HG03354 (cell line): ENCODE measurements at regions not wholly inside any gene's neighbourhood (a gene's known extent, or its start where the extent isn't known, plus 50 kb on each side); places are given as distances from the start of the nearest gene placed in this dataset.

Source experiments
- ATAC-seq: cut with Tn5 transposase; IDR thresholded peaks from one replicate; pipeline ENCODE4 v1.9.1; 2021; ENCODE audit warnings: mild to moderate bottlenecking; ENCODE audit not compliant: unreplicated experiment, poor library complexity, severe bottlenecking

GRCh38 chr12:130066742-130067141 is 95.5 kb upstream of the FZD10 start:
- no peak for ATAC-seq

GRCh38 chr12:130068741-130069140 is 93.5 kb upstream of the FZD10 start:
- ATAC-seq, result no peak

GRCh38 chr12:130070126-130070611 is 92.1 kb upstream of the FZD10 start:
- no peak for ATAC-seq

GRCh38 chr12:130073721-130074120 is 88.5 kb upstream of the FZD10 start:
- no peak for ATAC-seq

GRCh38 chr12:130074661-130075406 is 87.4 kb upstream of the FZD10 start:
- ATAC-seq, result no peak

GRCh38 chr12:130075497-130076076 is 86.7 kb upstream of the FZD10 start:
- no peak for ATAC-seq

- ATAC-seq, result no peak
Observed at GRCh38 chr12:130076126-130076525, 86.1 kb upstream of the FZD10 start.

GRCh38 chr12:130076752-130077151 is 85.5 kb upstream of the FZD10 start:
- ATAC-seq, result no peak

GRCh38 chr12:130078852-130079251 is 83.4 kb upstream of the FZD10 start:
- ATAC-seq, result no peak

GRCh38 chr12:130079279-130079678 is 83.0 kb upstream of the FZD10 start:
- ATAC-seq, result no peak

GRCh38 chr12:130080205-130080604 is 82.1 kb upstream of the FZD10 start:
- no peak for ATAC-seq

GRCh38 chr12:130081117-130081805 is 81.0 kb upstream of the FZD10 start:
- ATAC-seq, result no peak

- no peak for ATAC-seq
Observed at GRCh38 chr12:130083002-130083401, 79.3 kb upstream of the FZD10 start.

- no peak for ATAC-seq
Observed at GRCh38 chr12:130083734-130084133, 78.5 kb upstream of the FZD10 start.

- no peak for ATAC-seq
Observed at GRCh38 chr12:130084359-130084758, 77.9 kb upstream of the FZD10 start.

- no peak for ATAC-seq
Observed at GRCh38 chr12:130086248-130086647, 76.0 kb upstream of the FZD10 start.

GRCh38 chr12:130086797-130087196 is 75.5 kb upstream of the FZD10 start:
- ATAC-seq, result no peak

GRCh38 chr12:130087222-130087621 is 75.0 kb upstream of the FZD10 start:
- ATAC-seq, result no peak

- ATAC-seq, result no peak
Observed at GRCh38 chr12:130088504-130088903, 73.8 kb upstream of the FZD10 start.

GRCh38 chr12:130090542-130090941 is 71.7 kb upstream of the FZD10 start:
- no peak for ATAC-seq

GRCh38 chr12:130093380-130093779 is 68.9 kb upstream of the FZD10 start:
- no peak for ATAC-seq
